ENCODE measurements at regions not wholly inside any gene's neighbourhood (a gene's known extent, or its start where the extent isn't known, plus 50 kb on each side); places are given as distances from the start of the nearest gene placed in this dataset.

DNA sequence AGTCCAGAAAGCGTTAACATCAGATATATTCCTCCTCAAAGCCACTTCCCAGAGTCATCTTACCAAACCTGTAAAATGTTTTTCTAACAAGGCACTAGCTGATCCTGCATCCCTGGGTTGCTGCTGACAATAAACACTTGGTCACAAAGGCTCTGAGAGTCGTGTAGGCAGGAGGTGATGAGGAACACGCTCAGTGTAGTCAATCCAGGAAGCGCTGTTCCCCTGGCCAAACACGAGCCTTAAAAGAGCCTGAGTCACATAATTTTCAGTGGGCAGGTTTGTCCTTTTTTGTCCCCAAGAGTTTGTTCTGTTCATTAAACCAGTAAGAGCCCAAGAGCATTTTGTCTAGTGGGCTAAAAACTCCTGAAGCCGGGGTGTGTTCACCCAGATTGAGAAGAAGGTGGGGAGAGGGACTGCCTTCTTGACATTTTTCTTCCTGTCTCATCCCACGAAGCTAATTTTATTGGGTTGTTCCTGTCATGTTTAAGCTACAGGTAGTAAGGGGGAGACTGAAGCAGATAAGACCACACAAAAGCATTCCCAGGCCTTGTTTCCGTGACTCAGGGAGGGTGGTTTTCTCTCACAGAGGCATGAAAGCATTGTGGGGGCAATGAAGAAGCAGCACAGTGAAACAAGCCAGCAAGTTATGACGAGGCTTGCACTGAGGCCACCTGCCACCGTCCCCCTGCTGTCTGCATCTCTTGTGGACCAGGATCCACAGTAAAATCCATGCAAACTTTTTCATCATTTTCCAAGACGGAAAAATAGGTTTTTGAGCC, 73.7 kb downstream of the FOXB1 start:
- TF ChIP-seq, protein P1, sequence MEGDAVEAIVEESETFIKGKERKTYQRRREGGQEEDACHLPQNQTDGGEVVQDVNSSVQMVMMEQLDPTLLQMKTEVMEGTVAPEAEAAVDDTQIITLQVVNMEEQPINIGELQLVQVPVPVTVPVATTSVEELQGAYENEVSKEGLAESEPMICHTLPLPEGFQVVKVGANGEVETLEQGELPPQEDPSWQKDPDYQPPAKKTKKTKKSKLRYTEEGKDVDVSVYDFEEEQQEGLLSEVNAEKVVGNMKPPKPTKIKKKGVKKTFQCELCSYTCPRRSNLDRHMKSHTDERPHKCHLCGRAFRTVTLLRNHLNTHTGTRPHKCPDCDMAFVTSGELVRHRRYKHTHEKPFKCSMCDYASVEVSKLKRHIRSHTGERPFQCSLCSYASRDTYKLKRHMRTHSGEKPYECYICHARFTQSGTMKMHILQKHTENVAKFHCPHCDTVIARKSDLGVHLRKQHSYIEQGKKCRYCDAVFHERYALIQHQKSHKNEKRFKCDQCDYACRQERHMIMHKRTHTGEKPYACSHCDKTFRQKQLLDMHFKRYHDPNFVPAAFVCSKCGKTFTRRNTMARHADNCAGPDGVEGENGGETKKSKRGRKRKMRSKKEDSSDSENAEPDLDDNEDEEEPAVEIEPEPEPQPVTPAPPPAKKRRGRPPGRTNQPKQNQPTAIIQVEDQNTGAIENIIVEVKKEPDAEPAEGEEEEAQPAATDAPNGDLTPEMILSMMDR (IDR thresholded peaks at IDR 0.05; ENCODE audit: insufficient read depth, low read depth, low read length): no peak
- TF ChIP-seq EZH2 (IDR thresholded peaks at IDR 0.05; ENCODE audit: insufficient read depth, low read length): no peak
